Smooth muscle cell (in vitro differentiated cells): ENCODE measurements at regions not wholly inside any gene's neighbourhood (a gene's known extent, or its start where the extent isn't known, plus 50 kb on each side); places are given as distances from the start of the nearest gene placed in this dataset.

Source experiments
- DNase-seq: peaks from one replicate; lab custom pipeline; 2025; ENCODE audit not compliant: unreplicated experiment; lab: John Stamatoyannopoulos, UW
- H2AFZ ChIP-seq: fragments of 200-600 bp; sonication (generic); 2 replicates; pipeline ENCODE4 v1.6.0; 2016; ENCODE audit warnings: antibody characterized with exemption, low read depth, mild to moderate bottlenecking
- H3F3A ChIP-seq: fragments of 200-600 bp; sonication (generic); 2 replicates; pipeline ENCODE4 v1.6.0; 2017; ENCODE audit warnings: antibody characterized with exemption, low read depth
- H3K27ac ChIP-seq: fragments of 200-600 bp; sonication (generic); 2 replicates; pipeline ENCODE4 v1.5.1; 2016; ENCODE audit warnings: low read depth, mild to moderate bottlenecking
- H3K27me3 ChIP-seq: fragments of 200-600 bp; sonication (generic); 2 replicates; pipeline ENCODE4 v1.6.1; 2016; ENCODE audit warnings: low read depth, mild to moderate bottlenecking
- H3K36me3 ChIP-seq: fragments of 200-600 bp; sonication (generic); 2 replicates; pipeline ENCODE4 v1.5.1; 2016; ENCODE audit warnings: low read depth
- H3K4me1 ChIP-seq: fragments of 200-600 bp; sonication (generic); 2 replicates; pipeline ENCODE4 v1.5.1; 2016; ENCODE audit warnings: low read depth
- H3K4me2 ChIP-seq: fragments of 200-600 bp; sonication (generic); 2 replicates; pipeline ENCODE4 v1.6.0; 2016; ENCODE audit warnings: mild to moderate bottlenecking
- H3K4me3 ChIP-seq: fragments of 200-600 bp; sonication (generic); 2 replicates; pipeline ENCODE4 v1.5.1; 2016; ENCODE audit warnings: mild to moderate bottlenecking
- H3K79me2 ChIP-seq: fragments of 200-600 bp; sonication (generic); 2 replicates; pipeline ENCODE4 v1.6.0; 2016; ENCODE audit warnings: low read depth, mild to moderate bottlenecking
- H3K9ac ChIP-seq: fragments of 200-600 bp; sonication (generic); 2 replicates; pipeline ENCODE4 v1.6.0; 2016; ENCODE audit warnings: low read depth
- H3K9me3 ChIP-seq: fragments of 200-600 bp; sonication (generic); replicated peaks from 2 replicates; pipeline ENCODE4 v1.5.1; 2016; ENCODE audit warnings: low read depth
- H4K20me1 ChIP-seq: fragments of 200-600 bp; sonication (generic); 2 replicates; pipeline ENCODE4 v1.6.0; 2016; ENCODE audit warnings: low read depth
- CTCF ChIP-seq: fragments of 200-600 bp; sonication (generic); IDR thresholded peaks from 2 replicates; pipeline ENCODE4 v1.5.1; 2017; ENCODE audit warnings: borderline replicate concordance, mild to moderate bottlenecking, antibody characterized with exemption; ENCODE audit not compliant: insufficient read depth, poor library complexity, severe bottlenecking
- WGBS: methylation state at CpG from one replicate; pipeline ENCODE4 v1.1.7; 2016; ENCODE audit warnings: low lambda C conversion rate; 5-methylcytosine and 5-hydroxymethylcytosine counted together

- H3K79me2 ChIP-seq, result peaks cover 57% of the 10 kb centered on the region
- no peaks in the 10 kb centered on the region for H3K36me3 ChIP-seq
- H4K20me1 ChIP-seq, result no peaks in the 10 kb centered on the region
- peak overlapping the region; percentile 92 for H3K4me2 ChIP-seq
- H3K4me1 ChIP-seq, result peaks cover 3% of the 10 kb centered on the region
- 62% methylated on average over 11 of the region's 11 CpGs for WGBS
- DNase-seq, result no peak
- H2AFZ ChIP-seq, result peak overlapping the region; percentile 26
- H3K27ac ChIP-seq, result no peak overlapping the region
- no peak for TF ChIP-seq CTCF
- no peak overlapping the region for H3K9ac ChIP-seq
- peak overlapping the region; percentile 63 for H3K4me3 ChIP-seq
- H3K27me3 ChIP-seq, result no peaks in the 10 kb centered on the region
- H3F3A ChIP-seq, result no peaks in the 10 kb centered on the region
- H3K9me3 ChIP-seq, result no peaks in the 10 kb centered on the region
These were observed 131.4 kb downstream of the NDUFA12 start for GRCh38 chr12:94872007-94872653.

GRCh38 chr12:94870511-94870910, 133.0 kb downstream of the NDUFA12 start:
- H3K4me1 ChIP-seq, result peaks cover 3% of the 10 kb centered on the region
- no peaks in the 10 kb centered on the region for H4K20me1 ChIP-seq
- no peak for DNase-seq
- 81% methylated on average over 5 of the region's 5 CpGs for WGBS
- peaks cover 66% of the 10 kb centered on the region for H3K79me2 ChIP-seq
- no peak overlapping the region for H3K4me3 ChIP-seq
- H3F3A ChIP-seq, result no peaks in the 10 kb centered on the region
- no peak overlapping the region for H3K27ac ChIP-seq
- no peak for TF ChIP-seq CTCF
- no peaks in the 10 kb centered on the region for H3K27me3 ChIP-seq
- no peaks in the 10 kb centered on the region for H3K9me3 ChIP-seq
- no peak overlapping the region for H2AFZ ChIP-seq
- H3K9ac ChIP-seq, result no peak overlapping the region
- H3K4me2 ChIP-seq, result peak overlapping the region; percentile 92
- no peaks in the 10 kb centered on the region for H3K36me3 ChIP-seq

GRCh38 chr12:94868161-94868560, 135.3 kb downstream of the NDUFA12 start:
- H3K4me2 ChIP-seq, result no peak overlapping the region
- 98% methylated on average over 2 of the region's 2 CpGs for WGBS
- no peak overlapping the region for H3K4me3 ChIP-seq
- H2AFZ ChIP-seq, result no peak overlapping the region
- H3K9ac ChIP-seq, result no peak overlapping the region
- no peak for DNase-seq
- TF ChIP-seq CTCF, result no peak
- H3K27ac ChIP-seq, result peak overlapping the region; percentile 66
- H3F3A ChIP-seq, result peaks cover 8% of the 10 kb centered on the region
- peaks cover 67% of the 10 kb centered on the region for H3K79me2 ChIP-seq
- H3K4me1 ChIP-seq, result peaks cover 7% of the 10 kb centered on the region
- H3K9me3 ChIP-seq, result no peaks in the 10 kb centered on the region
- no peaks in the 10 kb centered on the region for H3K27me3 ChIP-seq
- H3K36me3 ChIP-seq, result no peaks in the 10 kb centered on the region
- no peaks in the 10 kb centered on the region for H4K20me1 ChIP-seq
